GM20431 (cell line): ENCODE measurements at regions not wholly inside any gene's neighbourhood (a gene's known extent, or its start where the extent isn't known, plus 50 kb on each side); places are given as distances from the start of the nearest gene placed in this dataset.
"Not testable (repeated sequence)": the region's sequence is repeated elsewhere in the genome, so short reads cannot be mapped to it uniquely, and the experiment has no call there.

Experiments used
- in situ Hi-C: fragments of 300-500 bp; cut with MseI, MboI; formaldehyde crosslinking; loops from one replicate; pipeline ENCODE4 v1.15.0; 2020; ENCODE audit warnings: low sequenced_read_pairs; ENCODE audit not compliant: unreplicated experiment

DNA sequence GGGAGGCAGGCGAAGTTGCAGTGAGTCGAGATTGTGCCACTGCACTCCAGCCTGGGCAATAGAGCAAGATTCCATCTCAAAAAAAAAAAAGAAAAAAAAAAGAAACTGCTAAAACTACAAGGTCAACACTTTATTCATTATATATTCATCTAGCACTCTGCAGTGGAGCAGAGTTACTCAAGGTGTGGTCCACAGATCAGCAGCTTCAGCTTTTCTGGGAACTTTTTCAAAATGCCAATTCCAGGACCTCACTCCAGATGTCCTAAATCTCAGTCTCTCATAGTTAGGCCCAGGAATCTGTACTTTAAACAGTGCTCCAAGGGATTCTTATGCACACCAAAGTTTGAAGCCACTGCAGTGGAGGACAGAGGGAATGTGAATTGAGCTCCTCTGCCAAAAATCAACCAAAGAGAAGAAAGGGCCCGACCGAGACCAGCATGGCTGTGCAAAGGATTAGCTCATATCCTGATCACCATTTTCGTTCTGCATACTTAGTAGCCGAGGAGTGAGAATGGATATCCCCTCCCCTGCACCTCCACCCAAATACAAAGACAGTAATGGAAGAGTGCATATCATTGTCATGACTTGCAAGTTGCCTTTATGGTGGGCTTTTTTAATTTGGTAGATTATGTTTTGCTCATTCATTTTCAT lies 201.9 kb downstream of the MEX3B start:
- in situ Hi-C loops = no loop called here

DNA sequence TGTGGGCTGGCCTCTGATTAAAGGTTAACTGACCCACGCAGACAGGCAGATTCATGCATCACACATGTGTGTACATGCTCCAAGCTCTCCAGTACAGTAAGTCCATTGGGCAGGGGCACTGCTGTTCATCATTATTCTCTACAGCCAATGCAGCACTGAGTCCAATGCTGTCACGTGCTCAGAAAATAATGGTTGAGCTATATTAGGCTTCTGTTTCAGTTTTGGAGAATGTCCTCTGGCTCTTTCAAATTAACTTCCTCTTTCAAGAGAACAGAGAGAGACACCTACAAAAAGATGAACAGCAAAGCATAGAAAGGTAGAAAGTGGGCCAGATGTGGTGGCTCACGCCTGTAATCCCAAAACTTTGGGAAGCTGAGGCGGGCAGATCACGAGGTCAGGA lies 202.6 kb downstream of the MEX3B start:
- in situ Hi-C loops = no loop called here

DNA sequence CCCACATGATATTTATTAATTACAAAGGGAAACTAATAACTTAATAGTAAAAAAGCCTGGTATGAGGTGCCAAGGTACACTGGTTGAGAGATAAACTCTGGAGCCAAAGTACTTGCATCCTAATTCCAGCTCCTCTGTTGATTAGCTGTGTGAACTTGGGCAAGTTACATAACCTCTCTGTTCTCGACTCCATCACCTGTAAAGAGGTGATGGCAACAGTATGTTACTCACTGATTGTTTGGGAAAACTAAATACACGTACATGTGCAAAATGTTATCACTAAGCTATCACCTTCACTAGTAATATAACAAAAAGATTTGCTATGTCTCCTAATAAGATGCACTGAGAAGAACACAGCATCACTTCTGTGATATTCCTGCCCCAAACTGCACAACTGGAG lies 206.4 kb downstream of the MEX3B start:
- in situ Hi-C loops = no loop called here

DNA sequence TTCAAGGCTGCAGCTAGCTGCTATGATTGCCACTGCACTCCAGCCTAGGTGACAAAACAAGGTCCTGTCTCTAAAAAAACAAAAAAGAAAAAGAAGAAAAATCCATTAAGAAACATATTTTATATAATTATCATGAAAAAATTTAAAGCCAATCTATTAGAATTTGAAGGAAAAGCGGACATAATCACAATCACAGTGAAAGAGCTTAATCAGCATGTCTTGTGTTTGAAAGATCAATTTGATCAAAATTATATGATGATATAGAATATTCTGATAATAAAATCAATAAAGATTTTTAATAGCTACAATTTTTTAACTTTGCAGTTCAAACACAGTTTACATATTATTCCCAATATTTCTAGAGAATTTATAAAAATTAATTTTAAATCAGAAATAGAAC lies 210.1 kb downstream of the MEX3B start:
- in situ Hi-C loops = no loop called here

DNA sequence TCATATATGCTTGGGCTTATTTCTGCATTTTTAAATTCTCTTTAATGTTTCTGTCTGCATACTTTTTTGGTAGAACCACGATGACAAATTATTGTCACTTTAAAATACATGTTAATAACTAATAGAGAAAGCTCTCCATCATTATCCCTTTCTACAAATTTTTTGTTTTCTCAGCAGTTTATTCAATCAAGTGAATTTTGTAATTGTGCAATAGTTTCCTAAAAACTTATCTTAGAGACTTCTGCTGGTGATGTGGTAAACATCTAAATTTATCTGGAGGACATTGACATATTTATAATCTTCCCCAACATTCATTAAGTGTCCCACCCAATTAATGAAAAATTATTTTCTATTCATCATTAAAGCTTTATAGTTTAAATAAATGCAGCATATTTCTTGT lies 215.3 kb downstream of the MEX3B start:
- in situ Hi-C loops = no loop called here

DNA sequence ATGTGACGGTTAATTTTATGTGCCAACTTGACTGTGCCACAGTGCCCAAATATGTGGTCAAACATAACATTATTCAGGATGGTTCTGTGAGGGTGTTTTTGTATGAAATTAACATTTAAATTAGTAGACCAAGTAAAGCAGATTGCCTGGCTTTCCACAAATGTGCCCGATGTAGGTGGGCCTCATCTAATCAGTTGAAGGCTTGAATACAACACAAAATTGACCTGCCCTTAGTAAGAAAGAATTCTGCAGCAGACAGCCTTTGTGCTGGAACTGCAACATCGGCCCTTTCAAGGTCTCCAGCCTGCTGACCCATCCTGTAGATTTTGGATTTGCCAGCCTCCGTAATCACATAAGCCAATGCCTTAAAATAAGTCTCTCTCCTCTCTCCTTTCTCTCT lies 215.9 kb downstream of the MEX3B start:
- in situ Hi-C loops = no loop called here

DNA sequence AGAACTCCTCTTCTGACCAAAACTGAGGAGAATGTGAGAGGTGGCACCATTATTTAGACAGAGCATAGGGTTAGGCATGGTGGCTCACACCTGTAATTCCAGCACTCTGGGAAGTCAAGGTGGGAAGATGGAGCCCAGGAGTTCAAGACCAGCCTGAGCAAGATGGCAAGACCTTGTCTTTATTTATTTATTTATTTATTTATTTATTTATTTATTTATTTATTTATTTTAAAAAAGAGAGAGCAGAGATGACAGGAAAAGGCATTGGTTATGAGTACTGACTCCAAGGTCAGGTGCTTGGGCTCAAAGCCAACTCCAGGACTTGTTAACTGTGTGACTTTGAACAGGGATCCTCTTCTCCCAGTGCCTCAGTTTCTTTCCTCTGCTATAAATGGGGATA lies 217.7 kb downstream of the MEX3B start:
- in situ Hi-C loops = no loop called here

DNA sequence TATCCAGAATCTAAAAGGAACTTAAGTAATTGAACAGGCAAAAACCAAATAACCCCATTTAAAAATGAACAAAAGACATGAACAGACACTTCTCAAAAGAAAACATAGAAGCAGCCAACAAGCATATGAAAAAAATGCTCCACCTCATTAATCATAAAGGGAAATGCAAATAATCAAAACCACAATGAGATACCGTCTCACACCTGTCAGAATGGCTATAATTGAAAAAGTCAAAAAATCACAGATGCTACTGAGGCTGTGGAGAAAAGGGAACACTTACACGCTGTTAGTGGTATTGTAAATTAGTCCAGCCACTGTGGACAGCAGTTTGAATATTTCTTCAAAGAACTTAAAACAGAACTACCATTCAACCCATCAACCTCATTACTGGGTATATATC lies 220.7 kb downstream of the MEX3B start:
- in situ Hi-C loops = no loop called here

DNA sequence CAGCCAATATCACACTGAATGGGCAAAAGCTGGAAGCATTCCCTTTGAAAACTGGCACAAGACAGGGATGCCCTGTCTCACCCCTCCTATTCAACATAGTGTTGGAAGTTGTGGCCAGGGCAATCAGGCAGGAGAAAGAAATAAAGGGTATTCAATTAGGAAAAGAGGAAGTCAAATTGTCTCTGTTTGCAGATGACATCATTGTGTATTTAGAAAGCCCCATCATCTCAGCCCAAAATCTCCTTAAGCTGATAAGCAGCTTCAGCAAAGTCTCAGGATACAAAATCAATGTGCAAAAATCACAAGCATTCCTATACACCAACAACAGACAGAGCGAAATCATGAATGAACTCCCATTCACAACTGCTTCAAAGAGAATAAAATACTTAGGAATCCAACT lies 223.2 kb downstream of the MEX3B start:
- in situ Hi-C loops = not testable (repeated sequence)

DNA sequence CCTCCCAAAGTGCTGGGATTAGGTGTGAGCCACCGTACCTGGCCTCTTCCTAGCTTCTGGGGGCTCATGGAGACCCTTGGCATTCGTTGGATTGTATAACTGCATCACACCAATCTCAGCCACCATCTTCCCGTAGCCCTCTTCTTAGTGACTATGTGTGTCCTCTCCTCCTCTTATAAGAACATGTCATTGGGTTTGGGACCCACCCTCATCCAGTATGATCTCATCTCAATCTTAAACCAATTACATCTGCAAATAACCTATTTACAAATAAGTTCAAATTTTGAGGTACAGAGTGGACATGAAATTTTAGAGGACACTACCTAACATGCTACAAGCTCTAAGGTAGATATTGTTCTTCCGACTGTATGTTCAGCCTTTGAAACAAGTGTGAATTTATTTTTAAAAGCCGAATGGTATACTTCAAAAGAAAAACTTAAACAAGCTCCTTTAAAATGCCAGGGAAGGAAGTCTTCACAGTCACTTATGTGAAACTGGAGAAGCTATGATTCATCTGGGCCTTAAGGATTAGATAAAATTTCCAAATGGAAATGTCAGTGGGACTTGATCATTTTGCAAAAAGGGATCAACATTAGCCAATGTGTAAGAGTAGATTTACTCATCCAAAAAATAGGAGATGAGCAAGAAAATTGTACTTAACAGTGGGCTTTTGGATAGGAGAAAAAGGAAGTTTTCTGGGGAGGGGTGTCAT lies 225.7 kb downstream of the MEX3B start:
- in situ Hi-C loops = no loop called here

DNA sequence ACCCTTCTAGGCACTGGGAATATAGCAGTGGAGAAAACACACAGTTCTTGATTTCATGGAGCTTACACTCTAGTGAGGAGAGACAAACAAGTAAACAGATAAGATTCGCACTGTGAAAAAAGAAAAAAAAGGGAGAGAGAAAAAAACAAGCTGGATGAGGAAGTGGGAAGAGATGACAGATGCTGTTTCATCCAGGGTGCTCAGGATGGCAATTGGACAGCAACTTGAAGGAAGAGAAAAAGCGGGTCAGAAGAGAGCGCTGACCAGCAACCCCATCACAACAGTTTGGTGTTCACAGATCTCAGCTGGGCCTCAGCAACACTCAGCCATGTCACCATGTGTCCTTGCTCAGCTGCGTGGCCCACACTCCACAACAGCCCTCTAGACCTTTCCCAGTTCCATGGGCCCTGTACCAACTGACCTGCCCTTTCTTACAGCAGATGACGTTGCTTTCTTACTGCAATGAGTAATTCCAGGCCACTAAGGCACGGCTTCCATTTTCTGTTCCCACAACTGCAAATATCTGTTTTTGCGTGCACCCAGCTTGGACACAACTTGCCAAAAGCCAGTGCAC lies 230.8 kb downstream of the MEX3B start:
- in situ Hi-C loops = no loop called here

DNA sequence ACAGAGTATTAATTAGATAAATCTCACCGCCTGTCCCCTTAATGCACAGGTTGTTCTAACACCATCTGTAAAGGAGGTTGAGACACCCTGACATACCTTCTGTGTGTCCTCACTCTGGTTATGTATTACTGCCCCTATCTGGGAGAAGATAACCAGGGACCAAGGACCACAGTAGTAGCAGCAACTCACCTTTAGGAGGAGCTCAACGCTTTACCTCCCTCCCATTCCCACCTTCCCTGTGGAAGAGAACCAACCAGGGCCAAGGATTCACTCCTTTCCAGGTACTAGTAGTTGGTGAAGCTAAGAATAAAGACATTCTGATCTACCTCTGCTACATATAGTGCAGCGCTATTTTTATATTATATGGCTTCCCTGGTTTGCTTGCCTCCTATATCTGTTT lies 232.6 kb downstream of the MEX3B start:
- in situ Hi-C loops = no loop called here

DNA sequence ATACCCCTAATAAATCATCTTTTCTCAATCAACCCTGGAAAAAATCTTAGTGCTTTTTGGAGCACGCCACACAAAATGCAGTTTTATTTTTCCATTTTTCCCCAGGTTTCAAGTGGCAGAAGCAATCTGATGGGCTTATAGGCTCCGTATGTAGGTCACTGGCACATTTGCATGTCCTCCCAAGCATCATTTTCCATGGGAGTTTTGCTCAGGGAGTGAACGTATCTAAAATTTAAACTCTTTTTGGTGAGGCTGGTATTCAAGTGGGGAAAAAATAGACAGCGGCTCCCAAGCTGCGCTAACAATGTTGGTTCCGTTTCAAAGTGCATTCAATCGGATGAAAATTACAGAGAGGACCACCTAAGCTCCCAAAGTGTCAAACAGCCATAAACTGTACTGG lies 233.4 kb downstream of the MEX3B start:
- in situ Hi-C loops = no loop called here

DNA sequence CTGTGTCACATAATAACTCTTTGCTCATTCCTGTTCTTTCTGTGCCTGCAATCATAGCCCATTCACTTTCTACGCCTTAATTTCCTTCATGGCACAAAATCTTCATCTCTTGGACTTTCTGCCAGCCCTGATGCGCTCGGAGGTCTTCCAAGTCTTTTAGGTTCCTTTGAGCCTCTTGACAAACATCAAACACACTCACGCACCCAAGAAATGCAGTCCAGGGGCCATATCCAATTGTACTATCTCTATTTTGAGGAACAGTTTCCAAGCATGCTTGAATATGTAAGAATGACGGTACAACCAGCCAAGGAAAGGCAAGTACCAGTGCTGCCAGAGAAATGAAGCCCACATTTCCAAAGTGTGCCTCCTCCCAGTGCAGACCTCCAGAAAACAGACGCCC lies 234.1 kb downstream of the MEX3B start:
- in situ Hi-C loops = no loop called here

DNA sequence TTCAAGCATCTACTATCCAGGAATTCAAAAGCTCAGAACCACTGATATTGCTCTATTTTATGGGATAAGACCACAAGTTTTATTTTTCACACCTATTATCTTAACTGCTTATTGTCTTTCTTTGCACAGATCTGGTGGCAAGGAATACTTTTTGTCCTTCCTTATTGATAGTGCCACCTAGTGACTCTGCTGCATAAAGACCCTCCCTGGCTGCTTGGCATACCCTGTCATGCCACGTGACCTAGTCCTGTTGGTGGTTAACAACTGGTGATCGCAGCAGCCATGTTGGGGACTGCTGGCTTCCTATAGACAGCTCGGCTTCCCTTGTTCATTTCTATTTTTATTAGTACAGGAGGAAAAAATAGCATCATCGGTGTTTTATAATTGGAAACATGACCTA lies 236.3 kb downstream of the MEX3B start:
- in situ Hi-C loops = no loop called here

DNA sequence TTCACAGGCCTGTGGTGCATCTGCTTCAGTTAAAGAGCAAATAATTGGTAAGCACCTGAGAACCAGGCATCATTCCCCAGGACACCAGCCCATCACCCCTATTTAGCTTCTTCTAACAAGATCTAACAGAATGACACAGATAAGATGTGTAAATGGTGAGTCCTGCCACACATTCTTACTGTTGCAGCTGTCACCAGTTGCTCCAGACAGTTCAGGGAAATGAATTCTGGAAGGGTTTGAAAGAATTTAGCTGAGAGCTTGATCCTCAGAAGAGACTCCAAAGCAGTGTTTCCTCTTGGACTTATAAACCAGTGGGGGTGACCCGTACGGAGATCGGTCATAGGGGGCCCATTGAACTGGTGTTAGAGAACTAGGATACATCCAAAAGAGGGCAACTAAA lies 238.0 kb downstream of the MEX3B start:
- in situ Hi-C loops = no loop called here

DNA sequence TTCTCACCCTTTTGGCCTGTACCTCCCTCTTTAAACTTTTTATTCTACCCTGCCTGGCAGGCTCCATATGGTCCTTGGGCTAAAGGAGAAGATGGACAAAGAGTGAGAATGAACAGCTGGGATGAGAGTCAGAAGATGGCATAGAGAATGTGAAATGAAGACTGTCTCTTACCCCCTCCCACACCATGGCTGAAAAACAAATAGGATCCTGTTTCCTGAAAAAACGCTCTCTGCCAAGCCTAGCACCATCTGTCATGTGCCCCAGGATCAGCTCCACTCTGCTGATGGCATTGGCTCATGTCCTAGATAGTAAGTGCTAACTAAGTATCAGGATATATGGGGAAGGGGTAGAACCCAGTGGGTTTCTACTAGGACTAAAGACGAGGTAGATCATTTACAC lies 238.6 kb downstream of the MEX3B start:
- in situ Hi-C loops = no loop called here

DNA sequence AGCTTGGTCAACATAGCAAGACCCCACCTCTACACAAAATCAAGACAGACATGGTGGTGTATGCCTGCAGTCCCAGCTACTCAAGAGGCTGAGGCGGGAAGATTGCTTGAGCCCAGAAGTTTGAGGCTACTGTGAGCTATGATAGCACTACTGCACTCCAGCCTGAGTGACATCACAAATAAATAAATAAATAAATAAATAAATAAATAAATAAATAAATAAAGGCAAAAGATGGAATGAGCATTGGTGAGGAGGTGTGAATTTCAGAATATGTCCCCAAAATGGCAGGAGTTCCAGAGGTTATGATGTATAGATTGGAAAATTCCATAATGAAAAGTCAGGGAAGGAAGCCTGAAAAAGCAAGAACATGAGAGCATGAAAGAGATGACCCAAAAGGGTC lies 249.9 kb downstream of the MEX3B start:
- in situ Hi-C loops = no loop called here

DNA sequence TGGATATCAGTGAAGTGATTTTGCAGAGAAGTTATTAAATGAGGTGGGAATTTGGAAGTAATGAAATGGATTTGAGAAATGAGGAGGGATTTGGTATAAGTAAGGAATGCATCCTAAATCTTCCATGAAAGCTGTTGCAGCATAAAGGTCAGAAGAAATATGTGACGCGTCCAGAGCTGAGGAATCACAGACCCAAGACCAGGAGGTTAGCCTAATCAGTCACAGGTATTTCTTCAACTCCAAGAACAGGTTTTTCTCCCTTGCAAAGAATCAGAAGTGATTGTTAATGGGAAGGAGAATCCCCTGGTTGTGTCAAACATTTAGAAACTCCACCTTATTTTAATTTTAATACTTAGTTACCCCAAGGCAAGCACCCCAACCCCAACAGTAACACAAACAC lies 253.2 kb downstream of the MEX3B start:
- in situ Hi-C loops = no loop called here

DNA sequence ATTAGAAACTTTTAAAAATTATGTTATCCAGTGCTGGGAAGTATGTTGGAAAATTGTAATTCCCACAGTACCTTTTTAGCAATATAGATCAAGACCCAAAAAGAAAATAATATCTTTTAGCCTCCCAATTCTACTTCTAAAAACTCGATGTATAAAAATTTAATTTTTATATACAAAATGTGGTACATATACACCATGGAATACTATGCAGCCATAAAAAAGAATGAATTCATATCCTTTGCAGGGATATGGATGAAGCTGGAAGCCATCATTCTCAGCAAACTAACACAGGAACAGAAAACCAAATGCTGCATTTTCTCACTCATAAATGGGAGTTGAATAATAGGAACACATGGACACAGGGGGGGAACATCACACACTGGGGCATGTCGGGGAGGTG lies 254.5 kb downstream of the MEX3B start:
- in situ Hi-C loops = not testable (repeated sequence)

DNA sequence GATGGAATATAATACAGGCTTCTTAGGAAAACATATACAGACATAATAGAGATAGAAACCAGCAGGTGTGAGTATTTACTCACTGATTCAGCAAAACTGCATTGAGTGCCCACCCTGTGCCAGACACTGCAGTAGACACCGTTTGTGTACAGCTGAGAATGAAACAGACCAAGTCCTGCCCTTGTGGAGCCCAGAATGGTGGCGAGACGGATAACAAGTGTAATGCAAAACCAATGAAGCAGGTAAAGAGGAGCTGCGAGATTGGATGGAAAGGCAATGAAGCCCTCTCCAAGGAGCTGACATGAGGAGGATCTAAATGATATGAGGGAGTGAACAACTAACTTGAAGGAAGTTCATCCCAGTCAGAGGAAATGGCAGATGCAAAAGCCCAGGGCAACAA lies 256.4 kb downstream of the MEX3B start:
- in situ Hi-C loops = no loop called here

DNA sequence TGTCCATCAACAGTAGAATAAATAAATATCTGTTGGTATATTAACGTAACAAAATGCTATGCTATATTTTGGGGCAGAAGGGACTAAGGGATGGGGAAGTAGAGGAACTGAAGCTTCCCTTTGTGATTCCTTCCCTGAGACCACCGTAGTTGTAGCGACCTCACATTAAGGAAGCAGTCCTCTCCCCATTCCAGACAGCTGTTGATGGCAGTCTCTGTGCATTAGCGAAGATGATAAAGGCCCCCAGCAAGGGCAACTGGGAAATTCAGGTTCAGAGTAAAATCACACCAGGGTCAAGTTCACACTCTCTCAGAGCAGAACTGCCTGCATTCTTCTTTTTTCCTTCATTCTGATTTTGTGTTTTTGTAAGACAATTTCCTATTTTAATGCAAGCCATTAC lies 259.0 kb downstream of the MEX3B start:
- in situ Hi-C loops = no loop called here
